HUES6 (cell line): ENCODE measurements at regions not wholly inside any gene's neighbourhood (a gene's known extent, or its start where the extent isn't known, plus 50 kb on each side); places are given as distances from the start of the nearest gene placed in this dataset.

Experiments
- H3K27ac ChIP-seq: 2 replicates; pipeline ENCODE4 v1.7.0; 2013; ENCODE audit warnings: low read depth, mild to moderate bottlenecking, low read length, inconsistent platforms
- H3K27me3 ChIP-seq: 2 replicates; pipeline ENCODE4 v1.6.1; 2013; ENCODE audit warnings: low read length; ENCODE audit not compliant: control insufficient read depth, insufficient read depth
- H3K36me3 ChIP-seq: 2 replicates; pipeline ENCODE4 v1.6.1; 2013; ENCODE audit warnings: low read length; ENCODE audit not compliant: control insufficient read depth, insufficient read depth
- H3K4me1 ChIP-seq: 2 replicates; pipeline ENCODE4 v1.6.1; 2013; ENCODE audit warnings: low read length; ENCODE audit not compliant: control insufficient read depth, insufficient read depth
- H3K4me3 ChIP-seq: 2 replicates; pipeline ENCODE4 v1.5.1; 2013; ENCODE audit warnings: low read depth, low read length
- H3K9ac ChIP-seq: one replicate; pipeline ENCODE4 v1.6.1; 2013; ENCODE audit warnings: mild to moderate bottlenecking, low read length
- H3K9me3 ChIP-seq: 2 replicates; pipeline ENCODE4 v1.6.1; 2013; ENCODE audit warnings: low read depth, low read length; ENCODE audit not compliant: control insufficient read depth, insufficient read depth

GRCh38 chr11:128342511-128343134 lies 244.7 kb downstream of the ETS1 start:
- Histone ChIP-seq H3K4me3 (no peak overlapping the region), H3K4me1 (peaks cover 22% of the 10 kb centered on the region), H3K27ac (no peak overlapping the region), H3K9me3 (no peaks in the 10 kb centered on the region), H3K27me3 (no peaks in the 10 kb centered on the region), H3K36me3 (no peaks in the 10 kb centered on the region), H3K9ac (no peak overlapping the region)

- no peaks in the 10 kb centered on the region for H3K36me3 ChIP-seq
- H3K9me3 ChIP-seq: no peaks in the 10 kb centered on the region
- H3K4me3 ChIP-seq: no peak overlapping the region
- H3K27me3 ChIP-seq: no peaks in the 10 kb centered on the region
- no peak overlapping the region for H3K9ac ChIP-seq
- H3K27ac ChIP-seq: no peak overlapping the region
- peaks cover 22% of the 10 kb centered on the region for H3K4me1 ChIP-seq
These were observed 245.8 kb downstream of the ETS1 start for GRCh38 chr11:128341280-128342248.

GRCh38 chr11:128339792-128340191 lies 247.6 kb downstream of the ETS1 start:
- Histone ChIP-seq H3K27ac (no peak overlapping the region), H3K9me3 (no peaks in the 10 kb centered on the region), H3K27me3 (no peaks in the 10 kb centered on the region), H3K4me1 (peaks cover 31% of the 10 kb centered on the region), H3K36me3 (no peaks in the 10 kb centered on the region), H3K4me3 (no peak overlapping the region), H3K9ac (no peak overlapping the region)

- Histone ChIP-seq H3K9ac (no peak overlapping the region), H3K36me3 (no peaks in the 10 kb centered on the region), H3K27me3 (no peaks in the 10 kb centered on the region), H3K9me3 (no peaks in the 10 kb centered on the region), H3K4me1 (peaks cover 31% of the 10 kb centered on the region), H3K4me3 (no peak overlapping the region), H3K27ac (no peak overlapping the region)
These were observed 248.5 kb downstream of the ETS1 start for GRCh38 chr11:128338811-128339210.

GRCh38 chr11:128336203-128336602 lies 251.2 kb downstream of the ETS1 start:
- Histone ChIP-seq H3K27ac (no peak overlapping the region), H3K9ac (no peak overlapping the region), H3K27me3 (no peaks in the 10 kb centered on the region)

GRCh38 chr11:128335729-128336128 lies 251.6 kb downstream of the ETS1 start:
- peaks cover 10% of the 10 kb centered on the region; the same call in 1 of the 2 replicates for H3K4me1 ChIP-seq
- no peak overlapping the region for H3K9ac ChIP-seq
- H3K9me3 ChIP-seq: no peaks in the 10 kb centered on the region
- H3K4me3 ChIP-seq: no peak overlapping the region
- H3K36me3 ChIP-seq: no peaks in the 10 kb centered on the region
- H3K27ac ChIP-seq: no peak overlapping the region
- H3K27me3 ChIP-seq: no peaks in the 10 kb centered on the region

More at GRCh38 chr11:128336203-128336602, 251.2 kb downstream of the ETS1 start:
- no peaks in the 10 kb centered on the region for H3K36me3 ChIP-seq
- H3K4me1 ChIP-seq: peaks cover 10% of the 10 kb centered on the region; the same call in 1 of the 2 replicates
- H3K9me3 ChIP-seq: no peaks in the 10 kb centered on the region
- no peak overlapping the region for H3K4me3 ChIP-seq

GRCh38 chr11:128334311-128335044 lies 252.9 kb downstream of the ETS1 start:
- H3K36me3 ChIP-seq: no peaks in the 10 kb centered on the region
- H3K4me1 ChIP-seq: peaks cover 10% of the 10 kb centered on the region; the same call in 1 of the 2 replicates
- no peak overlapping the region for H3K9ac ChIP-seq
- H3K27ac ChIP-seq: no peak overlapping the region
- H3K27me3 ChIP-seq: no peaks in the 10 kb centered on the region
- no peak overlapping the region for H3K4me3 ChIP-seq
- no peaks in the 10 kb centered on the region for H3K9me3 ChIP-seq

GRCh38 chr11:128331317-128331716 lies 256.0 kb downstream of the ETS1 start:
- no peak overlapping the region for H3K4me3 ChIP-seq
- H3K36me3 ChIP-seq: no peaks in the 10 kb centered on the region
- H3K27ac ChIP-seq: no peak overlapping the region
- H3K9ac ChIP-seq: no peak overlapping the region
- no peaks in the 10 kb centered on the region for H3K9me3 ChIP-seq
- H3K27me3 ChIP-seq: no peaks in the 10 kb centered on the region
- peaks cover 8% of the 10 kb centered on the region; the same call in 1 of the 2 replicates for H3K4me1 ChIP-seq

- H3K27ac ChIP-seq: no peak overlapping the region
- H3K4me3 ChIP-seq: no peak overlapping the region
- no peaks in the 10 kb centered on the region for H3K36me3 ChIP-seq
- H3K27me3 ChIP-seq: no peaks in the 10 kb centered on the region
- no peaks in the 10 kb centered on the region for H3K9me3 ChIP-seq
- no peaks in the 10 kb centered on the region; the same call in 1 of the 2 replicates for H3K4me1 ChIP-seq
- H3K9ac ChIP-seq: no peak overlapping the region
These were observed 257.2 kb downstream of the ETS1 start for GRCh38 chr11:128330203-128330602.

- no peaks in the 10 kb centered on the region for H3K9me3 ChIP-seq
- no peak overlapping the region for H3K9ac ChIP-seq
- no peaks in the 10 kb centered on the region for H3K27me3 ChIP-seq
- H3K4me3 ChIP-seq: no peak overlapping the region
- H3K27ac ChIP-seq: no peak overlapping the region
- no peaks in the 10 kb centered on the region; the same call in 1 of the 2 replicates for H3K4me1 ChIP-seq
- no peaks in the 10 kb centered on the region for H3K36me3 ChIP-seq
These were observed 258.3 kb downstream of the ETS1 start for GRCh38 chr11:128328955-128329551.
